IMR-90 (cell line): ENCODE measurements at regions not wholly inside any gene's neighbourhood (a gene's known extent, or its start where the extent isn't known, plus 50 kb on each side); places are given as distances from the start of the nearest gene placed in this dataset.

Experiments used
- ATAC-seq: fragments of 200-7000 bp; cut with Tn5 transposase; 2 replicates; pipeline ENCODE4 v1.9.1; 2020; ENCODE audit warnings: low read depth, mild to moderate bottlenecking, moderate library complexity
- BruUV-seq: library from RNA; stranded (reverse); fragments of 400-500 nt; replicated peaks from 2 replicates; lab custom pipeline; 2021; lab: Mats Ljungman, UMichigan
- CTCF ChIA-PET: fragments of 300-600 bp; formaldehyde crosslinking; extraction: SDS; loops from one replicate; lab custom pipeline; 2021; ENCODE audit warnings: antibody characterized with exemption; lab: Yijun Ruan, JAX
- POLR2A ChIA-PET: fragments of 300-600 bp; sonication (Branson Sonifier 250); formaldehyde crosslinking; loops from one replicate; lab custom pipeline; 2022; ENCODE audit warnings: antibody characterized with exemption; ENCODE audit not compliant: unreplicated experiment; lab: Charles Lee
- DNase-seq: peaks from one replicate; pipeline ENCODE4 v3.0.0; 2013
- H2AFZ ChIP-seq: replicated peaks from 2 replicates; pipeline ENCODE3; 2013; ENCODE audit warnings: low read length, mild to moderate bottlenecking; ENCODE audit not compliant: poor library complexity
- H2AK5ac ChIP-seq: 2 replicates; pipeline ENCODE4 v1.6.1; 2013; ENCODE audit warnings: low read depth, low read length, inconsistent platforms
- H2AK9ac ChIP-seq: replicated peaks from 2 replicates; pipeline ENCODE3; 2013; ENCODE audit warnings: mild to moderate bottlenecking, low read depth, low read length, moderate library complexity; ENCODE audit not compliant: poor library complexity
- H2BK120ac ChIP-seq: 2 replicates; pipeline ENCODE4 v1.6.1; 2013; ENCODE audit warnings: low read depth, low read length, inconsistent platforms
- H2BK15ac ChIP-seq: 3 replicates; pipeline ENCODE4 v1.6.1; 2013; ENCODE audit warnings: low read depth, low read length, inconsistent platforms
- H2BK20ac ChIP-seq: 2 replicates; pipeline ENCODE4 v1.6.1; 2013; ENCODE audit warnings: low read depth, mild to moderate bottlenecking, inconsistent platforms, low read length, moderate library complexity
- H2BK5ac ChIP-seq: 2 replicates; pipeline ENCODE4 v1.6.1; 2013; ENCODE audit warnings: mild to moderate bottlenecking, low read depth, low read length, inconsistent platforms; ENCODE audit not compliant: poor library complexity, severe bottlenecking
- H3K14ac ChIP-seq: replicated peaks from 2 replicates; pipeline ENCODE4 v1.6.1; 2013; ENCODE audit warnings: low read depth, low read length, inconsistent platforms
- H3K18ac ChIP-seq: 2 replicates; pipeline ENCODE4 v1.6.1; 2013; ENCODE audit warnings: low read depth, low read length, control low read depth
- H3K23ac ChIP-seq: 2 replicates; pipeline ENCODE4 v1.6.1; 2013; ENCODE audit warnings: low read depth, low read length, inconsistent platforms
- H3K27ac ChIP-seq: 2 replicates; pipeline ENCODE4 v1.5.1; 2013; ENCODE audit warnings: mild to moderate bottlenecking, control low read depth, low read length; ENCODE audit not compliant: insufficient read depth
- H3K27me3 ChIP-seq: 2 replicates; pipeline ENCODE4 v1.6.1; 2013; ENCODE audit warnings: low read length; ENCODE audit not compliant: control insufficient read depth, insufficient read depth
- H3K36me3 ChIP-seq: 2 replicates; pipeline ENCODE4 v1.6.1; 2013; ENCODE audit warnings: low read length, mixed read lengths; ENCODE audit not compliant: control insufficient read depth, insufficient read depth
- H3K4ac ChIP-seq: 2 replicates; pipeline ENCODE4 v1.6.1; 2013; ENCODE audit warnings: low read depth, low read length, inconsistent platforms
- H3K4me1 ChIP-seq: 2 replicates; pipeline ENCODE4 v1.6.1; 2013; ENCODE audit warnings: low read length, mixed read lengths; ENCODE audit not compliant: control insufficient read depth, insufficient read depth
- H3K4me2 ChIP-seq: 2 replicates; pipeline ENCODE4 v1.6.1; 2013; ENCODE audit warnings: low read depth, mild to moderate bottlenecking, control low read depth, low read length, moderate library complexity
- H3K4me3 ChIP-seq: 2 replicates; pipeline ENCODE4 v1.5.1; 2013; ENCODE audit warnings: low read depth, mild to moderate bottlenecking, control low read depth, low read length, moderate library complexity; ENCODE audit not compliant: insufficient read depth
- H3K56ac ChIP-seq: 2 replicates; pipeline ENCODE4 v1.6.1; 2013; ENCODE audit warnings: low read length, inconsistent platforms; ENCODE audit not compliant: insufficient read depth; ENCODE audit errors: extremely low read depth
- H3K79me1 ChIP-seq, 2 experiments: 2 replicates each; pipeline ENCODE4 v1.6.1; 2013; ENCODE audit warnings: low read length in 2 of 2, inconsistent platforms in 1 of 2, low read depth in 1 of 2
- H3K9ac ChIP-seq: 2 replicates; pipeline ENCODE4 v1.6.1; 2013; ENCODE audit warnings: low read depth, low read length, control low read depth
- H3K9me1 ChIP-seq: 2 replicates; pipeline ENCODE4 v1.6.1; 2013; ENCODE audit warnings: low read length, inconsistent platforms; ENCODE audit not compliant: insufficient read depth
- H3K9me3 ChIP-seq: 2 replicates; pipeline ENCODE4 v1.6.1; 2013; ENCODE audit warnings: low read length; ENCODE audit not compliant: control insufficient read depth, insufficient read depth
- H4K20me1 ChIP-seq: 2 replicates; pipeline ENCODE4 v1.6.1; 2013; ENCODE audit warnings: low read length, inconsistent platforms; ENCODE audit not compliant: insufficient read depth
- H4K5ac ChIP-seq: 2 replicates; pipeline ENCODE4 v1.6.1; 2013; ENCODE audit warnings: mild to moderate bottlenecking, low read depth, low read length, control low read depth
- H4K8ac ChIP-seq, 2 experiments: 2 replicates each; pipeline ENCODE4 v1.6.1; 2013; ENCODE audit warnings: low read depth in 2 of 2, low read length in 2 of 2, control low read depth in 1 of 2, inconsistent platforms in 1 of 2
- H4K91ac ChIP-seq: 2 replicates; pipeline ENCODE4 v1.6.1; 2013; ENCODE audit warnings: low read depth, low read length, inconsistent platforms; ENCODE audit not compliant: insufficient read depth
- CEBPB ChIP-seq: IDR thresholded peaks from 2 replicates; pipeline ENCODE4 v1.6.1; 2012; ENCODE audit warnings: low read depth, low read length, improper control_type of control experiment
- NFE2L2 ChIP-seq: fragments of 150-350 bp; IDR thresholded peaks from 2 replicates; pipeline ENCODE4 v1.6.1; 2016; ENCODE audit warnings: low read depth, mild to moderate bottlenecking, low read length
- WGBS, 2 experiments: methylation state at CpG; one replicate each; pipeline versions ENCODE4 v1.1.5 to v1.1.7; 2013; ENCODE audit warnings: missing lambda C conversion rate in 2 of 2; ENCODE audit not compliant: insufficient read length in 1 of 2; ENCODE audit errors: extremely low coverage in 2 of 2; 5-methylcytosine and 5-hydroxymethylcytosine counted together
- dilution Hi-C: fragments of 300-500 bp; cut with HindIII; formaldehyde crosslinking; loops from one replicate; pipeline ENCODE4 v1.14.3; 2018; ENCODE audit warnings: low sequenced_read_pairs; ENCODE audit not compliant: unreplicated experiment
- in situ Hi-C: fragments of 300-500 bp; cut with MboI; formaldehyde crosslinking; loops from 3 replicates; pipeline ENCODE4 v1.14.3; 2019; ENCODE audit warnings: low sequenced_read_pairs, inconsistent platforms, mixed read lengths
- intact Hi-C: fragments of 100-400 bp; cut with micrococcal nuclease; formaldehyde crosslinking; loops from 2 replicates; pipeline ENCODE4 v1.10.0; 2022

DNA sequence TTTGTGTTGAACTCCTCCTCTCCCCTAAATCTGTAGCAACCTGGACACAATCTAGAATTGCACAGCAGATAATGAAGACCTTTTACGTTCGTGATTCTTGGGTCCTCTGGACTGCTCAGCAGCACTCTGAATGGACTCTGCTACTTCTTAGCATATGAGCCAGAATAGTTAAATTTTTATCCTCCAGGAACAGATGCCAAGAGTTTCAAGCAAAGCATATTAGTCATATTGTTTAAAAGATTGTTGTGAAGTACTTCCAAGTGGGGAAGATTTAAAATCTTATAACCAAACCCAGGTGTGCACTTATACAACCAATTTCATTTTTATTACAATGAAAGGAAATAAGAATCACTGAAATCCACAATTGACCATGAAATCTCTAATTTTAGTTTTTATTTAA, 118.9 kb upstream of the EXOC2 start:
- Histone ChIP-seq H3K4ac (no peak overlapping the region), H3K9ac (no peak overlapping the region), H3K56ac (no peak overlapping the region), H2AK9ac (no peak overlapping the region), H3K4me2 (no peak overlapping the region), H4K8ac (no peak overlapping the region), H2AFZ (no peak overlapping the region), H2BK5ac (no peak overlapping the region), H3K79me1 (no peaks in the 10 kb centered on the region), H3K9me1 (no peaks in the 10 kb centered on the region), H3K27ac (no peak overlapping the region), H4K20me1 (no peaks in the 10 kb centered on the region), H2BK20ac (no peak overlapping the region), H3K14ac (no peak overlapping the region), H2BK120ac (no peak overlapping the region), H3K9me3 (no peaks in the 10 kb centered on the region), H4K91ac (no peak overlapping the region), H3K18ac (no peak overlapping the region), H2BK15ac (no peak overlapping the region), H4K5ac (no peak overlapping the region), H3K36me3 (no peaks in the 10 kb centered on the region), H3K23ac (no peak overlapping the region), H3K4me3 (no peak overlapping the region), H3K4me1 (no peaks in the 10 kb centered on the region), H2AK5ac (no peak overlapping the region), H3K27me3 (no peaks in the 10 kb centered on the region; the same call in none of the 2 replicates)
- TF ChIP-seq CEBPB (no peak), NFE2L2 (no peak)
- POLR2A ChIA-PET: no interaction called here
- intact Hi-C loops: no loop called here
- DNase-seq: no peak
- no CpG with 5 or more reads among the region's 2 CpGs for WGBS, 2 experiments
- ATAC-seq: no peak
- CTCF ChIA-PET: no interaction called here
- in situ Hi-C loops: no loop called here
- BruUV-seq: no TSS peak
- dilution Hi-C loops: no loop called here
